Smooth muscle cell (in vitro differentiated cells): ENCODE measurements at regions not wholly inside any gene's neighbourhood (a gene's known extent, or its start where the extent isn't known, plus 50 kb on each side); places are given as distances from the start of the nearest gene placed in this dataset.

Experiments
- DNase-seq: peaks from one replicate; lab custom pipeline; 2025; ENCODE audit not compliant: unreplicated experiment; lab: John Stamatoyannopoulos, UW
- H2AFZ ChIP-seq: fragments of 200-600 bp; sonication (generic); 2 replicates; pipeline ENCODE4 v1.6.0; 2016; ENCODE audit warnings: antibody characterized with exemption, low read depth, mild to moderate bottlenecking
- H3F3A ChIP-seq: fragments of 200-600 bp; sonication (generic); 2 replicates; pipeline ENCODE4 v1.6.0; 2017; ENCODE audit warnings: antibody characterized with exemption, low read depth
- H3K27ac ChIP-seq: fragments of 200-600 bp; sonication (generic); 2 replicates; pipeline ENCODE4 v1.5.1; 2016; ENCODE audit warnings: low read depth, mild to moderate bottlenecking
- H3K27me3 ChIP-seq: fragments of 200-600 bp; sonication (generic); 2 replicates; pipeline ENCODE4 v1.6.1; 2016; ENCODE audit warnings: low read depth, mild to moderate bottlenecking
- H3K36me3 ChIP-seq: fragments of 200-600 bp; sonication (generic); 2 replicates; pipeline ENCODE4 v1.5.1; 2016; ENCODE audit warnings: low read depth
- H3K4me1 ChIP-seq: fragments of 200-600 bp; sonication (generic); 2 replicates; pipeline ENCODE4 v1.5.1; 2016; ENCODE audit warnings: low read depth
- H3K4me2 ChIP-seq: fragments of 200-600 bp; sonication (generic); 2 replicates; pipeline ENCODE4 v1.6.0; 2016; ENCODE audit warnings: mild to moderate bottlenecking
- H3K4me3 ChIP-seq: fragments of 200-600 bp; sonication (generic); 2 replicates; pipeline ENCODE4 v1.5.1; 2016; ENCODE audit warnings: mild to moderate bottlenecking
- H3K79me2 ChIP-seq: fragments of 200-600 bp; sonication (generic); 2 replicates; pipeline ENCODE4 v1.6.0; 2016; ENCODE audit warnings: low read depth, mild to moderate bottlenecking
- H3K9ac ChIP-seq: fragments of 200-600 bp; sonication (generic); 2 replicates; pipeline ENCODE4 v1.6.0; 2016; ENCODE audit warnings: low read depth
- H3K9me3 ChIP-seq: fragments of 200-600 bp; sonication (generic); replicated peaks from 2 replicates; pipeline ENCODE4 v1.5.1; 2016; ENCODE audit warnings: low read depth
- H4K20me1 ChIP-seq: fragments of 200-600 bp; sonication (generic); 2 replicates; pipeline ENCODE4 v1.6.0; 2016; ENCODE audit warnings: low read depth
- WGBS: methylation state at CpG from one replicate; pipeline ENCODE4 v1.1.7; 2016; ENCODE audit warnings: low lambda C conversion rate; 5-methylcytosine and 5-hydroxymethylcytosine counted together
- TF ChIP-seq, protein P1 (sequence below): fragments of 200-600 bp; sonication (generic); IDR thresholded peaks from 2 replicates; pipeline ENCODE4 v1.5.1; 2017; ENCODE audit warnings: borderline replicate concordance, mild to moderate bottlenecking, antibody characterized with exemption; ENCODE audit not compliant: insufficient read depth, poor library complexity, severe bottlenecking

DNA sequence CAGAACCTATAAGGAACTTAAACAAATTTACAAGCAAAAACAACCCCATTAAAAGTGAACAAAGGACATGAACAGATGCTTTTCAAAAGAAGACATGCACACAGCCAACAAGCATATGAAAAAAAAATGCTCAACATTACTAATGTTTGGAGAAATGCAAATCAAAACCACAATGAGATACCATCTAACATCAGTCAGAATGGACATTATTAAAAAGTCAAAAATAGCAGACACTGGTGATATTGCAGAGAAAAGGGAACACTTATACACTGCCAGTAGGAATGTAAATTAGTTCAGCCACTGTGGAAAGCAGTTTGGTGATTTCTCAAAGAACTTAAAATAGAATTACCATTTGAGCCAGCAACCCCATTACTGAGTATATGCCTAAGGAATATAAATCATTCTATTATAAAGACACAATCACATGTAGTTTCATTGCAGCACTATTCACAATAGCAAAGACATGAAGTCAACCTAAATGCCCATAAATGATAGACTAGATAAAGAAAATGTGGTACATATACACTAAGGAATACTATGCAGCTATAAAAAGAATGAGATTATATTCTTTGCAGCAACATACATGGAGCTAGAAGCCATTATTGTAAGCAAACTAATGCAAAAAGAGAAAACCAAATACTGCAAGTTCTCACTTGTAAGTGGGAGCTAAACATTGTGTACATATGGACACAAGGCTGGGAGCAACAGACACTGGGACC lies 1509.4 kb downstream of the TECRL start:
- H3K4me3 ChIP-seq, result no peak overlapping the region
- TF ChIP-seq, protein P1, sequence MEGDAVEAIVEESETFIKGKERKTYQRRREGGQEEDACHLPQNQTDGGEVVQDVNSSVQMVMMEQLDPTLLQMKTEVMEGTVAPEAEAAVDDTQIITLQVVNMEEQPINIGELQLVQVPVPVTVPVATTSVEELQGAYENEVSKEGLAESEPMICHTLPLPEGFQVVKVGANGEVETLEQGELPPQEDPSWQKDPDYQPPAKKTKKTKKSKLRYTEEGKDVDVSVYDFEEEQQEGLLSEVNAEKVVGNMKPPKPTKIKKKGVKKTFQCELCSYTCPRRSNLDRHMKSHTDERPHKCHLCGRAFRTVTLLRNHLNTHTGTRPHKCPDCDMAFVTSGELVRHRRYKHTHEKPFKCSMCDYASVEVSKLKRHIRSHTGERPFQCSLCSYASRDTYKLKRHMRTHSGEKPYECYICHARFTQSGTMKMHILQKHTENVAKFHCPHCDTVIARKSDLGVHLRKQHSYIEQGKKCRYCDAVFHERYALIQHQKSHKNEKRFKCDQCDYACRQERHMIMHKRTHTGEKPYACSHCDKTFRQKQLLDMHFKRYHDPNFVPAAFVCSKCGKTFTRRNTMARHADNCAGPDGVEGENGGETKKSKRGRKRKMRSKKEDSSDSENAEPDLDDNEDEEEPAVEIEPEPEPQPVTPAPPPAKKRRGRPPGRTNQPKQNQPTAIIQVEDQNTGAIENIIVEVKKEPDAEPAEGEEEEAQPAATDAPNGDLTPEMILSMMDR, result no peak
- no peak for DNase-seq
- no peaks in the 10 kb centered on the region for H3K27me3 ChIP-seq
- no peaks in the 10 kb centered on the region for H3K79me2 ChIP-seq
- H2AFZ ChIP-seq, result no peak overlapping the region
- no peaks in the 10 kb centered on the region for H3F3A ChIP-seq
- H4K20me1 ChIP-seq, result no peaks in the 10 kb centered on the region
- H3K36me3 ChIP-seq, result no peaks in the 10 kb centered on the region
- no peak overlapping the region for H3K9ac ChIP-seq
- H3K9me3 ChIP-seq, result no peaks in the 10 kb centered on the region
- H3K4me1 ChIP-seq, result no peaks in the 10 kb centered on the region
- H3K4me2 ChIP-seq, result no peak overlapping the region
- no peak overlapping the region for H3K27ac ChIP-seq

GRCh38 chr4:62898115-62898514 lies 1511.1 kb downstream of the TECRL start:
- H3K27me3 ChIP-seq, result no peaks in the 10 kb centered on the region
- H3K27ac ChIP-seq, result no peak overlapping the region
- no peak overlapping the region for H3K4me3 ChIP-seq
- no peaks in the 10 kb centered on the region for H3K79me2 ChIP-seq
- DNase-seq, result no peak
- H3K4me1 ChIP-seq, result no peaks in the 10 kb centered on the region
- 95% methylated on average over 5 of the region's 5 CpGs for WGBS
- H4K20me1 ChIP-seq, result no peaks in the 10 kb centered on the region
- H3F3A ChIP-seq, result no peaks in the 10 kb centered on the region
- H3K36me3 ChIP-seq, result no peaks in the 10 kb centered on the region
- H3K4me2 ChIP-seq, result no peak overlapping the region
- H3K9ac ChIP-seq, result no peak overlapping the region
- no peaks in the 10 kb centered on the region for H3K9me3 ChIP-seq
- no peak overlapping the region for H2AFZ ChIP-seq
- TF ChIP-seq, protein P1, result no peak

GRCh38 chr4:62896721-62897120 lies 1512.5 kb downstream of the TECRL start:
- Histone ChIP-seq H3K9me3 (no peaks in the 10 kb centered on the region), H3K79me2 (no peaks in the 10 kb centered on the region), H3K27ac (no peak overlapping the region), H2AFZ (no peak overlapping the region), H3K36me3 (no peaks in the 10 kb centered on the region), H3K4me2 (no peak overlapping the region), H3K27me3 (no peaks in the 10 kb centered on the region), H3K4me3 (no peak overlapping the region), H3K4me1 (no peaks in the 10 kb centered on the region), H3F3A (no peaks in the 10 kb centered on the region), H4K20me1 (no peaks in the 10 kb centered on the region), H3K9ac (no peak overlapping the region)
- WGBS, result 85% methylated on average over 3 of the region's 3 CpGs
- TF ChIP-seq, protein P1, result no peak
- DNase-seq, result no peak

GRCh38 chr4:62881901-62882300 lies 1527.3 kb downstream of the TECRL start:
- Histone ChIP-seq H3K4me1 (no peaks in the 10 kb centered on the region), H3F3A (no peaks in the 10 kb centered on the region), H4K20me1 (no peaks in the 10 kb centered on the region), H3K79me2 (no peaks in the 10 kb centered on the region), H3K9ac (no peak overlapping the region), H3K27me3 (no peaks in the 10 kb centered on the region), H3K4me3 (no peak overlapping the region), H3K36me3 (no peaks in the 10 kb centered on the region), H2AFZ (no peak overlapping the region), H3K4me2 (no peak overlapping the region), H3K9me3 (no peaks in the 10 kb centered on the region), H3K27ac (no peak overlapping the region)
- 88% methylated on average over 3 of the region's 3 CpGs for WGBS
- no peak for DNase-seq
- TF ChIP-seq, protein P1, result no peak
